Smooth muscle cell (in vitro differentiated cells): ENCODE measurements at regions not wholly inside any gene's neighbourhood (a gene's known extent, or its start where the extent isn't known, plus 50 kb on each side); places are given as distances from the start of the nearest gene placed in this dataset.

Experiments used
- DNase-seq: peaks from one replicate; lab custom pipeline; 2025; ENCODE audit not compliant: unreplicated experiment; lab: John Stamatoyannopoulos, UW
- H2AFZ ChIP-seq: fragments of 200-600 bp; sonication (generic); 2 replicates; pipeline ENCODE4 v1.6.0; 2016; ENCODE audit warnings: antibody characterized with exemption, low read depth, mild to moderate bottlenecking
- H3F3A ChIP-seq: fragments of 200-600 bp; sonication (generic); 2 replicates; pipeline ENCODE4 v1.6.0; 2017; ENCODE audit warnings: antibody characterized with exemption, low read depth
- H3K27ac ChIP-seq: fragments of 200-600 bp; sonication (generic); 2 replicates; pipeline ENCODE4 v1.5.1; 2016; ENCODE audit warnings: low read depth, mild to moderate bottlenecking
- H3K27me3 ChIP-seq: fragments of 200-600 bp; sonication (generic); 2 replicates; pipeline ENCODE4 v1.6.1; 2016; ENCODE audit warnings: low read depth, mild to moderate bottlenecking
- H3K36me3 ChIP-seq: fragments of 200-600 bp; sonication (generic); 2 replicates; pipeline ENCODE4 v1.5.1; 2016; ENCODE audit warnings: low read depth
- H3K4me1 ChIP-seq: fragments of 200-600 bp; sonication (generic); 2 replicates; pipeline ENCODE4 v1.5.1; 2016; ENCODE audit warnings: low read depth
- H3K4me2 ChIP-seq: fragments of 200-600 bp; sonication (generic); 2 replicates; pipeline ENCODE4 v1.6.0; 2016; ENCODE audit warnings: mild to moderate bottlenecking
- H3K4me3 ChIP-seq: fragments of 200-600 bp; sonication (generic); 2 replicates; pipeline ENCODE4 v1.5.1; 2016; ENCODE audit warnings: mild to moderate bottlenecking
- H3K79me2 ChIP-seq: fragments of 200-600 bp; sonication (generic); 2 replicates; pipeline ENCODE4 v1.6.0; 2016; ENCODE audit warnings: low read depth, mild to moderate bottlenecking
- H3K9ac ChIP-seq: fragments of 200-600 bp; sonication (generic); 2 replicates; pipeline ENCODE4 v1.6.0; 2016; ENCODE audit warnings: low read depth
- H3K9me3 ChIP-seq: fragments of 200-600 bp; sonication (generic); replicated peaks from 2 replicates; pipeline ENCODE4 v1.5.1; 2016; ENCODE audit warnings: low read depth
- H4K20me1 ChIP-seq: fragments of 200-600 bp; sonication (generic); 2 replicates; pipeline ENCODE4 v1.6.0; 2016; ENCODE audit warnings: low read depth
- CTCF ChIP-seq: fragments of 200-600 bp; sonication (generic); IDR thresholded peaks from 2 replicates; pipeline ENCODE4 v1.5.1; 2017; ENCODE audit warnings: borderline replicate concordance, mild to moderate bottlenecking, antibody characterized with exemption; ENCODE audit not compliant: insufficient read depth, poor library complexity, severe bottlenecking
- WGBS: methylation state at CpG from one replicate; pipeline ENCODE4 v1.1.7; 2016; ENCODE audit warnings: low lambda C conversion rate; 5-methylcytosine and 5-hydroxymethylcytosine counted together

- Histone ChIP-seq H4K20me1 (no peaks in the 10 kb centered on the region), H3K4me1 (no peaks in the 10 kb centered on the region), H3K4me3 (no peak overlapping the region), H3K4me2 (no peak overlapping the region), H3K27me3 (no peaks in the 10 kb centered on the region), H2AFZ (no peak overlapping the region), H3K27ac (no peak overlapping the region), H3K9ac (no peak overlapping the region), H3K36me3 (no peaks in the 10 kb centered on the region), H3K9me3 (no peaks in the 10 kb centered on the region), H3F3A (no peaks in the 10 kb centered on the region), H3K79me2 (no peaks in the 10 kb centered on the region)
- TF ChIP-seq CTCF: no peak
- no peak for DNase-seq
- WGBS: 87% methylated on average over 2 of the region's 2 CpGs
These were observed 125.3 kb downstream of the SLC6A15 start for GRCh38 chr12:84787253-84787652.

GRCh38 chr12:84786622-84787021 lies 126.0 kb downstream of the SLC6A15 start:
- no peaks in the 10 kb centered on the region for H3K9me3 ChIP-seq
- H3K36me3 ChIP-seq: no peaks in the 10 kb centered on the region
- no peak overlapping the region for H3K27ac ChIP-seq
- H3K79me2 ChIP-seq: no peaks in the 10 kb centered on the region
- H3K4me1 ChIP-seq: no peaks in the 10 kb centered on the region
- no peak overlapping the region for H3K9ac ChIP-seq
- H4K20me1 ChIP-seq: no peaks in the 10 kb centered on the region
- H3K4me3 ChIP-seq: no peak overlapping the region
- H3F3A ChIP-seq: no peaks in the 10 kb centered on the region
- H3K27me3 ChIP-seq: no peaks in the 10 kb centered on the region
- H2AFZ ChIP-seq: no peak overlapping the region
- TF ChIP-seq CTCF: no peak
- DNase-seq: no peak
- no peak overlapping the region for H3K4me2 ChIP-seq

GRCh38 chr12:84785951-84786350 lies 126.6 kb downstream of the SLC6A15 start:
- Histone ChIP-seq H3K4me1 (no peaks in the 10 kb centered on the region), H3K4me2 (no peak overlapping the region), H2AFZ (no peak overlapping the region), H3K27me3 (no peaks in the 10 kb centered on the region), H3K9ac (no peak overlapping the region), H3K79me2 (no peaks in the 10 kb centered on the region), H3K9me3 (no peaks in the 10 kb centered on the region), H4K20me1 (no peaks in the 10 kb centered on the region), H3K4me3 (no peak overlapping the region), H3K36me3 (no peaks in the 10 kb centered on the region), H3F3A (no peaks in the 10 kb centered on the region), H3K27ac (no peak overlapping the region)
- no peak for DNase-seq
- no peak for TF ChIP-seq CTCF
- 29% methylated on average over 1 of the region's 1 CpG for whole genome bisulfite sequencing

GRCh38 chr12:84785281-84785680 lies 127.3 kb downstream of the SLC6A15 start:
- WGBS: 94% methylated on average over 1 of the region's 1 CpG
- H3K27ac ChIP-seq: no peak overlapping the region

More at GRCh38 chr12:84785281-84785680, 127.3 kb downstream of the SLC6A15 start:
- Histone ChIP-seq H3K4me2 (no peak overlapping the region), H3K9ac (no peak overlapping the region), H3K4me3 (no peak overlapping the region), H3F3A (no peaks in the 10 kb centered on the region), H3K4me1 (no peaks in the 10 kb centered on the region), H3K79me2 (no peaks in the 10 kb centered on the region), H3K9me3 (no peaks in the 10 kb centered on the region), H2AFZ (no peak overlapping the region), H3K27me3 (no peaks in the 10 kb centered on the region), H3K36me3 (no peaks in the 10 kb centered on the region), H4K20me1 (no peaks in the 10 kb centered on the region)
- DNase-seq: no peak
- no peak for TF ChIP-seq CTCF
